ENCODE measurements at regions not wholly inside any gene's neighbourhood (a gene's known extent, or its start where the extent isn't known, plus 50 kb on each side); places are given as distances from the start of the nearest gene placed in this dataset.
"Not testable (repeated sequence)": the region's sequence is repeated elsewhere in the genome, so short reads cannot be mapped to it uniquely, and the experiment has no call there.

DNA sequence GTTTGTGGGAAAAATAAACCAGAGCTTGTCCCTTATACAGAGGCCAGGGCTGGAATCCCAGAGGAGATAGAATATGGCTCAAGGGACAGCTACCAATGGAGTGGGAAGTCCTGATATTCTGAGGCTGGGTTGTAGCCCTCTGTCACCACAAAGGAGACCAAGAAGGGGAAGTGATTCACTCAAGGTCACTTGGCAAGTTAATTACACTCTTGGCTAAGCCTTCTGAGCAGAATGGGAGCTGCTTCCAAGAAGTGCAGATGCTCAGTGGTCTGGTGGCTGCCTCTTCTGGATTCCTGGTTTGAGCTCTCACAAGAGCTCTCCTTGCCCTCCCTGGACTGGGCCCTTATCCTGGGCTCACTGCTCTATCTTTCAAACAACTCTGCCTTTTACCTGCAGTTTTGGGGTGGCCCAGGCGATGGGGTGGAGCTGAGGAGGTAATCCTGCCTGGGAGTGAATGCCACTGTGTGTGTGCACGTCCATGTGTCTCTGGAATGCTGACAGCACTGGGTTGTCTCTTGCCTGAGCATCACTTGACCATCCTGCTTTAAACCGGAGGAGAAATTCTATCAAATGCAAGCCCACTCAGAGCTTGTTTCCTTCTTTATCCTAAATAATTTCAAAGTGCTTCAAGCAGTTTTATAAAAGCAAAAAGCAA, 168.2 kb downstream of the KCNS3 start:
- Histone ChIP-seq H2BK120ac (ENCODE audit: low read depth, low read length) (no peak overlapping the region), H2AK5ac (ENCODE audit: low read length) (no peak overlapping the region), H3K27me3 (ENCODE audit: insufficient read depth, low read length, poor library complexity) (no peaks in the 10 kb centered on the region), H3K4me3 (ENCODE audit: low read length) (no peak overlapping the region), H4K8ac (ENCODE audit: low read depth, low read length) (no peak overlapping the region), H3K4ac (ENCODE audit: low read depth, low read length) (no peak overlapping the region), H2BK15ac (replicated peaks; ENCODE audit: low read depth) (no peak overlapping the region), H4K5ac (ENCODE audit: low read length) (no peak overlapping the region), H3K18ac (ENCODE audit: low read length) (no peak overlapping the region), H3K56ac (ENCODE audit: low read length) (no peak overlapping the region), H3K36me3 (ENCODE audit: control insufficient read depth, insufficient read depth, low read length) (no peaks in the 10 kb centered on the region), H3K4me1 (ENCODE audit: control insufficient read depth, low read depth, low read length) (no peaks in the 10 kb centered on the region), H3K27ac (ENCODE audit: low read depth, low read length) (no peak overlapping the region), H3K4me2 (ENCODE audit: low read length) (no peak overlapping the region), H3K79me1 (ENCODE audit: low read length) (no peaks in the 10 kb centered on the region), H3K79me2 (ENCODE audit: control insufficient read depth, insufficient read depth, low read length) (no peaks in the 10 kb centered on the region), H3K23ac (ENCODE audit: low read length) (no peak overlapping the region), H2BK5ac (ENCODE audit: low read length) (no peak overlapping the region), H3K9ac (ENCODE audit: low read length) (no peak overlapping the region)
- no peak for DNase-seq
- WGBS (ENCODE audit: extremely low coverage, insufficient coverage, low lambda C conversion rate), result no CpG with 5 or more reads among the region's 3 CpGs

DNA sequence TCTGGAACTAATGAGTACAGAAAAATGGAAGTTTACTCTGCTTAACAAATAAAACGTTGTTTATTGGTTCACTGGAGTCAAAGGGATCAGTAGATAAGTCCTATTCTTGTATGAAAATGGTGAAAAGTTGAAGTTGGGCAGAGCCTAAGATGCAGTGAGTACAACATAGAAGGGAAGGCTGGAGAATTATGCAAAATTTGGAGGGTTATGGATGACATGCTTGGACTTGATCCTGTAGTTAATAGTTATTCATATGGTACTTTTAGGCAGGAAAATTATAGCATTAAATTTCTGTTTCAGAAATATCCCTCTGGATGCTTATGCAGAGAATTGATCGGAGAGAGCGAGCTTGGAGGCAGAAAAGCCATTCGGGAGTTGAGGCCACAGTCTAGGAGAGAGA, 167.6 kb downstream of the KCNS3 start:
- H3K79me1 ChIP-seq (ENCODE audit: low read length), result no peaks in the 10 kb centered on the region
- H4K8ac ChIP-seq (ENCODE audit: low read depth, low read length), result no peak overlapping the region
- H3K27ac ChIP-seq (ENCODE audit: low read depth, low read length), result no peak overlapping the region
- DNase-seq, result peak; percentile 3
- H3K4ac ChIP-seq (ENCODE audit: low read depth, low read length), result no peak overlapping the region
- H3K36me3 ChIP-seq (ENCODE audit: control insufficient read depth, insufficient read depth, low read length), result no peaks in the 10 kb centered on the region
- H2BK120ac ChIP-seq (ENCODE audit: low read depth, low read length), result no peak overlapping the region
- H3K79me2 ChIP-seq (ENCODE audit: control insufficient read depth, insufficient read depth, low read length), result no peaks in the 10 kb centered on the region
- H4K5ac ChIP-seq (ENCODE audit: low read length), result no peak overlapping the region
- no peak overlapping the region for H3K4me3 ChIP-seq (ENCODE audit: low read length)
- WGBS (ENCODE audit: extremely low coverage, insufficient coverage, low lambda C conversion rate), result no CpG with 5 or more reads among the region's 4 CpGs
- H3K4me1 ChIP-seq (ENCODE audit: control insufficient read depth, low read depth, low read length), result no peaks in the 10 kb centered on the region
- no peak overlapping the region for H3K9ac ChIP-seq (ENCODE audit: low read length)
- H2BK5ac ChIP-seq (ENCODE audit: low read length), result no peak overlapping the region
- no peak overlapping the region for H3K56ac ChIP-seq (ENCODE audit: low read length)
- no peak overlapping the region for H3K23ac ChIP-seq (ENCODE audit: low read length)
- no peak overlapping the region for H3K4me2 ChIP-seq (ENCODE audit: low read length)
- no peaks in the 10 kb centered on the region for H3K27me3 ChIP-seq (ENCODE audit: insufficient read depth, low read length, poor library complexity)
- H2AK5ac ChIP-seq (ENCODE audit: low read length), result no peak overlapping the region
- no peak overlapping the region for H2BK15ac ChIP-seq (replicated peaks; ENCODE audit: low read depth)
- H3K18ac ChIP-seq (ENCODE audit: low read length), result no peak overlapping the region

DNA sequence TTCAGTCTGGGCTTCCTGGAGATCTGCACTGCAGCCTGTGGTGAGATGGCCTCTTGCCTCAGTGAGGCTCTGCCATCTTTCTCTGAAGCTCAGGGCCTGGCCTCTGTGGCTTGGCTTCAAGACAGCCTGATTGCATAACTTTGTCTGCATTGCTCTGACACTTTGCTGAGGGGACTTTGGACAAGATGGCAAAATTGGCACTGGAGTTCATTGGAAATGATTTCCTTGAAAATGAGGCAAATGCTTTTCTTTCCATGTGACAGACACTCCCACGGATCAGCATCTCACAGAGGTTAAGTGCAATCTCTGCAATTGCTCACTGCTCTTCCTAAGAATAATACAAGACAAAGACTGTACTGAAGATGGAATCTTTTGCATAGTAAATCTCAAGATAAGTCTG, 166.8 kb downstream of the KCNS3 start:
- no CpG with 5 or more reads among the region's 1 CpG for WGBS (ENCODE audit: extremely low coverage, insufficient coverage, low lambda C conversion rate)

DNA sequence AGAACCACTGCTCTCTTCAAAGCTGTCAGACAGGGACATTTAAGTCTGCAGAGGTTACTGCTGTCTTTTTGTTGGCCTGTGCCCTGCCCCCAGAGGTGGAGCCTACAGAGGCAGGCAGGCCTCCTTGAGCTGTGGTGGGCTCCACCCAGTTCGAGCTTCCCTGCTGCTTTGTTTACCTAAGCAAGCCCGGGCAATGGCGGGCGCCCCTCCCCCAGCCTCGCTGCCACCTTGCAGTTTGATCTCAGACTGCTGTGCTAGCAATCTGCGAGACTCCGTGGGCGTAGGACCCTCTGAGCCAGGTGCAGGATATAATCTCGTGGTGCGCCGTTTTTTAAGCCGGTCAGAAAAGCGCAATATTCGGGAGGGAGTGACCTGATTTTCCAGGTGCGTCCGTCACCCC, 138.9 kb downstream of the KCNS3 start:
- H4K8ac ChIP-seq (ENCODE audit: low read depth, low read length); H3K27ac ChIP-seq (ENCODE audit: low read depth, low read length); H3K36me3 ChIP-seq (ENCODE audit: control insufficient read depth, insufficient read depth, low read length); H3K79me2 ChIP-seq (ENCODE audit: control insufficient read depth, insufficient read depth, low read length); H4K5ac ChIP-seq (ENCODE audit: low read length); H3K9ac ChIP-seq (ENCODE audit: low read length); H3K23ac ChIP-seq (ENCODE audit: low read length); H2AK5ac ChIP-seq (ENCODE audit: low read length); H3K27me3 ChIP-seq (ENCODE audit: insufficient read depth, low read length, poor library complexity); H3K4me3 ChIP-seq (ENCODE audit: low read length); H3K79me1 ChIP-seq (ENCODE audit: low read length); H3K18ac ChIP-seq (ENCODE audit: low read length); H3K4me1 ChIP-seq (ENCODE audit: control insufficient read depth, low read depth, low read length); H3K56ac ChIP-seq (ENCODE audit: low read length); H2BK15ac ChIP-seq (replicated peaks; ENCODE audit: low read depth); H3K4me2 ChIP-seq (ENCODE audit: low read length); H2BK120ac ChIP-seq (ENCODE audit: low read depth, low read length); DNase-seq; H3K4ac ChIP-seq (ENCODE audit: low read depth, low read length); H2BK5ac ChIP-seq (ENCODE audit: low read length): not testable (repeated sequence)
- no CpG with 5 or more reads among the region's 16 CpGs for WGBS (ENCODE audit: extremely low coverage, insufficient coverage, low lambda C conversion rate)

More for the DNA sequence above, 166.8 kb downstream of the KCNS3 start:
- no peak for DNase-seq
- H3K27ac ChIP-seq (ENCODE audit: low read depth, low read length), result no peak overlapping the region
- H3K18ac ChIP-seq (ENCODE audit: low read length), result no peak overlapping the region
- no peaks in the 10 kb centered on the region for H3K36me3 ChIP-seq (ENCODE audit: control insufficient read depth, insufficient read depth, low read length)
- no peak overlapping the region for H3K9ac ChIP-seq (ENCODE audit: low read length)
- no peak overlapping the region for H2AK5ac ChIP-seq (ENCODE audit: low read length)
- H3K4me1 ChIP-seq (ENCODE audit: control insufficient read depth, low read depth, low read length), result no peaks in the 10 kb centered on the region
- H3K4me3 ChIP-seq (ENCODE audit: low read length), result no peak overlapping the region
- H2BK120ac ChIP-seq (ENCODE audit: low read depth, low read length), result no peak overlapping the region
- H3K23ac ChIP-seq (ENCODE audit: low read length), result no peak overlapping the region
- H3K27me3 ChIP-seq (ENCODE audit: insufficient read depth, low read length, poor library complexity), result no peaks in the 10 kb centered on the region
- H2BK5ac ChIP-seq (ENCODE audit: low read length), result no peak overlapping the region
- H3K4me2 ChIP-seq (ENCODE audit: low read length), result no peak overlapping the region
- no peak overlapping the region for H3K4ac ChIP-seq (ENCODE audit: low read depth, low read length)
- H3K79me2 ChIP-seq (ENCODE audit: control insufficient read depth, insufficient read depth, low read length), result no peaks in the 10 kb centered on the region
- no peak overlapping the region for H3K56ac ChIP-seq (ENCODE audit: low read length)
- H3K79me1 ChIP-seq (ENCODE audit: low read length), result no peaks in the 10 kb centered on the region
- H4K5ac ChIP-seq (ENCODE audit: low read length), result no peak overlapping the region
- no peak overlapping the region for H2BK15ac ChIP-seq (replicated peaks; ENCODE audit: low read depth)
- H4K8ac ChIP-seq (ENCODE audit: low read depth, low read length), result no peak overlapping the region

DNA sequence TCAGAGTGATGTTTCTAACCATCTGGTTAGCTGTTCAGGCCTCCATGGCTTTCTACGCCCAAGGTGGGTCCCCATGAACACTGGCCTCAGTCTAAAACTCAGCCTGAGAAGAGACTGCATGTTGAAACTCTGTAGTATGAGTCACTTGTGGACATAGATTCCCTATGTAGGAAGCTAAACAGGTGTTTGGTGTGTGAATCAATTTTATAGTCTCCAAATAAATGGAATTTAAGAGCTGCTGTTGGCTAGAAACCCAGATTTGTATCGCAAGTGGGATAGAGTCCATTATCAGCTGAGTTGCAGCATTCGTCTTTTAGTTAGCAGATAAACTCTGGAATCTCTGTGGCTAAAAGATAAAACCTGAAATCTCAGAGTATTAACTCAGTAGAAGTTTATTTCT, 131.4 kb downstream of the KCNS3 start:
- Histone ChIP-seq H3K23ac (ENCODE audit: low read length) (no peak overlapping the region), H3K4me2 (ENCODE audit: low read length) (no peak overlapping the region), H2BK15ac (replicated peaks; ENCODE audit: low read depth) (no peak overlapping the region), H3K79me2 (ENCODE audit: control insufficient read depth, insufficient read depth, low read length) (no peaks in the 10 kb centered on the region), H4K8ac (ENCODE audit: low read depth, low read length) (no peak overlapping the region), H2BK120ac (ENCODE audit: low read depth, low read length) (no peak overlapping the region), H2AK5ac (ENCODE audit: low read length) (no peak overlapping the region), H3K56ac (ENCODE audit: low read length) (no peak overlapping the region), H3K18ac (ENCODE audit: low read length) (no peak overlapping the region), H3K9ac (ENCODE audit: low read length) (no peak overlapping the region), H3K4me1 (ENCODE audit: control insufficient read depth, low read depth, low read length) (no peaks in the 10 kb centered on the region), H3K27me3 (ENCODE audit: insufficient read depth, low read length, poor library complexity) (no peaks in the 10 kb centered on the region), H3K27ac (ENCODE audit: low read depth, low read length) (no peak overlapping the region), H3K79me1 (ENCODE audit: low read length) (no peaks in the 10 kb centered on the region), H3K36me3 (ENCODE audit: control insufficient read depth, insufficient read depth, low read length) (no peaks in the 10 kb centered on the region), H3K4me3 (ENCODE audit: low read length) (no peak overlapping the region), H2BK5ac (ENCODE audit: low read length) (no peak overlapping the region), H3K4ac (ENCODE audit: low read depth, low read length) (no peak overlapping the region), H4K5ac (ENCODE audit: low read length) (no peak overlapping the region)
- DNase-seq, result no peak
- no CpG with 5 or more reads among the region's 3 CpGs for WGBS (ENCODE audit: extremely low coverage, insufficient coverage, low lambda C conversion rate)

DNA sequence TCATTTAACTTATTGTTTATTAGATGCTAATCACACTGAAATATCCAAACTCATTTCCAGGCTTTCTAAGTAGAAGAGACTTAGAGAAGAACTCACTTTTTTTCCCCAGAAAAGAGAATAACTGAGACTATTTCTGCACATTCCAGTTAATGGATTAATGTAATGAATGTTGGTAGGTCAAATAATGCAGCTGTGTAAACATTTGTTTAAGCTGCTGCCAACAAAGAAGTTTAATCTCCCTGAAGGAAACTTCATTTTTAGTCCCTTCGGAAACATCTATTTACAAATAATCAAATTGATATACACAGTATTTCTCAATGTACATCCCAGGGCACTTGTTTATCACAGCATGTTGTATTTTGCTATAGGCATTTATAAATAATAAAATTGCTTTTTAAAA, 126.9 kb downstream of the KCNS3 start:
- no peak overlapping the region for H2BK120ac ChIP-seq (ENCODE audit: low read depth, low read length)
- no peak overlapping the region for H3K9ac ChIP-seq (ENCODE audit: low read length)
- H3K36me3 ChIP-seq (ENCODE audit: control insufficient read depth, insufficient read depth, low read length), result no peaks in the 10 kb centered on the region
- DNase-seq, result no peak
- WGBS (ENCODE audit: extremely low coverage, insufficient coverage, low lambda C conversion rate), result no CpG with 5 or more reads among the region's 1 CpG
- H4K5ac ChIP-seq (ENCODE audit: low read length), result no peak overlapping the region
- H3K4me3 ChIP-seq (ENCODE audit: low read length), result no peak overlapping the region
- no peaks in the 10 kb centered on the region for H3K27me3 ChIP-seq (ENCODE audit: insufficient read depth, low read length, poor library complexity)
- no peak overlapping the region for H3K4me2 ChIP-seq (ENCODE audit: low read length)
- H3K4me1 ChIP-seq (ENCODE audit: control insufficient read depth, low read depth, low read length), result no peaks in the 10 kb centered on the region
- H4K8ac ChIP-seq (ENCODE audit: low read depth, low read length), result no peak overlapping the region
- H2AK5ac ChIP-seq (ENCODE audit: low read length), result no peak overlapping the region
- no peak overlapping the region for H3K18ac ChIP-seq (ENCODE audit: low read length)
- H2BK15ac ChIP-seq (replicated peaks; ENCODE audit: low read depth), result no peak overlapping the region
- H3K4ac ChIP-seq (ENCODE audit: low read depth, low read length), result no peak overlapping the region
- H3K56ac ChIP-seq (ENCODE audit: low read length), result no peak overlapping the region
- no peaks in the 10 kb centered on the region for H3K79me2 ChIP-seq (ENCODE audit: control insufficient read depth, insufficient read depth, low read length)
- H2BK5ac ChIP-seq (ENCODE audit: low read length), result no peak overlapping the region
- no peaks in the 10 kb centered on the region for H3K79me1 ChIP-seq (ENCODE audit: low read length)
- H3K27ac ChIP-seq (ENCODE audit: low read depth, low read length), result no peak overlapping the region
- H3K23ac ChIP-seq (ENCODE audit: low read length), result no peak overlapping the region

Data from mesendoderm (in vitro differentiated cells).